ENCODE measurements at regions not wholly inside any gene's neighbourhood (a gene's known extent, or its start where the extent isn't known, plus 50 kb on each side); places are given as distances from the start of the nearest gene placed in this dataset.

DNA sequence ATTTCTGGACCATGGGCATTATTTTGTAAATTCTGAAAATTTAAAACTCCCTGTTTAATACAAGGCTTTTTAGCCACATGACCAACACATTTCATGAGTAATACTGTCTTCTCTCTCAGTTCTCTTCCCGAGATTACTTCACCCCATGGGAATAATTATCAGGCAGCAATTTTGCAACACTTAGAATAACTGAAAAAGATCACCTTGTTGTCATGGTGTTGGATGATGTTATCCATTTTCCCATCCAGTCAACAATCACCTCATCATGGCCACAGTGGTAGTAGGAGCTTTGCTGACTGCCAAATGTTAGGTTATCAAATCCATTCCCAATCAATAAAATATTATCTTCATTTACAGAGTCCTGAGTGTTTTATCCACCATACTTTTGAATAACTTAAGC lies 354.9 kb upstream of the ISL1 start:
- SMC1A ChIA-PET (ENCODE audit: uncharacterized antibody, unreplicated experiment) = no interaction called here
- Histone ChIP-seq H3K36me3 (ENCODE audit: control insufficient read depth in 2 of 2, insufficient read depth in 2 of 2, low read length in 1 of 2) (no peaks in the 10 kb centered on the region), H3K27me3 (replicated peaks in 1 of 2; ENCODE audit: control insufficient read depth in 2 of 2, insufficient read depth in 2 of 2, low read length in 1 of 2) (no peaks in the 10 kb centered on the region), H3K4me3 (no peak overlapping the region), H3K9me3 (replicated peaks; ENCODE audit: control insufficient read depth, insufficient read depth, low read length) (no peaks in the 10 kb centered on the region), H3K79me2 (ENCODE audit: control insufficient read depth, insufficient read depth, low read length) (no peaks in the 10 kb centered on the region), H3K4me1 (ENCODE audit: control insufficient read depth, insufficient read depth, low read length) (no peaks in the 10 kb centered on the region), H3K27ac (ENCODE audit: control insufficient read depth, insufficient read depth) (no peak overlapping the region), H3K4me2 (ENCODE audit: control insufficient read depth, insufficient read depth) (no peak overlapping the region), H4K20me1 (ENCODE audit: control insufficient read depth, insufficient read depth) (no peaks in the 10 kb centered on the region), H2AFZ (ENCODE audit: control insufficient read depth, low read depth, low read length) (no peak overlapping the region), H3K9ac (ENCODE audit: control insufficient read depth, insufficient read depth, low read length) (no peak overlapping the region)
- DNase-seq (ENCODE audit: low read depth, low spot score) (no peak), ATAC-seq (no peak), FAIRE-seq (no peak)
- CTCF ChIA-PET = no interaction called here
- intact Hi-C loops (cut with micrococcal nuclease; ENCODE audit: unreplicated experiment) = no loop called here
- RAD21 ChIA-PET (ENCODE audit: unreplicated experiment) = no interaction called here
- POLR2A ChIA-PET = no interaction called here
- BruUV-seq (replicated peaks) = no TSS peak
- WGBS (ENCODE audit: insufficient coverage, insufficient replicate concordance, low lambda C conversion rate, missing lambda C conversion rate) = 0% methylated on average over 1 of the region's 1 CpG
- in situ Hi-C loops (cut with MboI) = no loop called here
- TF ChIP-seq ETV6 (conservative IDR thresholded peaks at IDR 0.05 in 1 of 2, IDR thresholded peaks at IDR 0.05 in 1 of 2; ENCODE audit: borderline replicate concordance in 1 of 2, low read depth in 1 of 2) = no peak
- TF ChIP-seq MEF2B (IDR thresholded peaks at IDR 0.05; ENCODE audit: partially characterized antibody, poor library complexity, severe bottlenecking) = no peak
- TF ChIP-seq ESRRA (IDR thresholded peaks at IDR 0.05; ENCODE audit: low read length) = no peak
- TF ChIP-seq CREB1 (IDR thresholded peaks at IDR 0.05; ENCODE audit: low read depth) = no peak
- TF ChIP-seq, protein P1, sequence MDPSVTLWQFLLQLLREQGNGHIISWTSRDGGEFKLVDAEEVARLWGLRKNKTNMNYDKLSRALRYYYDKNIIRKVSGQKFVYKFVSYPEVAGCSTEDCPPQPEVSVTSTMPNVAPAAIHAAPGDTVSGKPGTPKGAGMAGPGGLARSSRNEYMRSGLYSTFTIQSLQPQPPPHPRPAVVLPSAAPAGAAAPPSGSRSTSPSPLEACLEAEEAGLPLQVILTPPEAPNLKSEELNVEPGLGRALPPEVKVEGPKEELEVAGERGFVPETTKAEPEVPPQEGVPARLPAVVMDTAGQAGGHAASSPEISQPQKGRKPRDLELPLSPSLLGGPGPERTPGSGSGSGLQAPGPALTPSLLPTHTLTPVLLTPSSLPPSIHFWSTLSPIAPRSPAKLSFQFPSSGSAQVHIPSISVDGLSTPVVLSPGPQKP (IDR thresholded peaks at IDR 0.05; ENCODE audit: low read depth, low read length) = no peak
- no peak for TF ChIP-seq POU2F2 (IDR thresholded peaks at IDR 0.05; ENCODE audit: borderline replicate concordance, low read depth, low read length)
- TF ChIP-seq, protein P2, sequence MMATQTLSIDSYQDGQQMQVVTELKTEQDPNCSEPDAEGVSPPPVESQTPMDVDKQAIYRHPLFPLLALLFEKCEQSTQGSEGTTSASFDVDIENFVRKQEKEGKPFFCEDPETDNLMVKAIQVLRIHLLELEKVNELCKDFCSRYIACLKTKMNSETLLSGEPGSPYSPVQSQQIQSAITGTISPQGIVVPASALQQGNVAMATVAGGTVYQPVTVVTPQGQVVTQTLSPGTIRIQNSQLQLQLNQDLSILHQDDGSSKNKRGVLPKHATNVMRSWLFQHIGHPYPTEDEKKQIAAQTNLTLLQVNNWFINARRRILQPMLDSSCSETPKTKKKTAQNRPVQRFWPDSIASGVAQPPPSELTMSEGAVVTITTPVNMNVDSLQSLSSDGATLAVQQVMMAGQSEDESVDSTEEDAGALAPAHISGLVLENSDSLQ (IDR thresholded peaks at IDR 0.05) = no peak
- TF ChIP-seq, protein P3, sequence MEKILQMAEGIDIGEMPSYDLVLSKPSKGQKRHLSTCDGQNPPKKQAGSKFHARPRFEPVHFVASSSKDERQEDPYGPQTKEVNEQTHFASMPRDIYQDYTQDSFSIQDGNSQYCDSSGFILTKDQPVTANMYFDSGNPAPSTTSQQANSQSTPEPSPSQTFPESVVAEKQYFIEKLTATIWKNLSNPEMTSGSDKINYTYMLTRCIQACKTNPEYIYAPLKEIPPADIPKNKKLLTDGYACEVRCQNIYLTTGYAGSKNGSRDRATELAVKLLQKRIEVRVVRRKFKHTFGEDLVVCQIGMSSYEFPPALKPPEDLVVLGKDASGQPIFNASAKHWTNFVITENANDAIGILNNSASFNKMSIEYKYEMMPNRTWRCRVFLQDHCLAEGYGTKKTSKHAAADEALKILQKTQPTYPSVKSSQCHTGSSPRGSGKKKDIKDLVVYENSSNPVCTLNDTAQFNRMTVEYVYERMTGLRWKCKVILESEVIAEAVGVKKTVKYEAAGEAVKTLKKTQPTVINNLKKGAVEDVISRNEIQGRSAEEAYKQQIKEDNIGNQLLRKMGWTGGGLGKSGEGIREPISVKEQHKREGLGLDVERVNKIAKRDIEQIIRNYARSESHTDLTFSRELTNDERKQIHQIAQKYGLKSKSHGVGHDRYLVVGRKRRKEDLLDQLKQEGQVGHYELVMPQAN (conservative IDR thresholded peaks at IDR 0.05) = no peak
- TF ChIP-seq, protein P4, sequence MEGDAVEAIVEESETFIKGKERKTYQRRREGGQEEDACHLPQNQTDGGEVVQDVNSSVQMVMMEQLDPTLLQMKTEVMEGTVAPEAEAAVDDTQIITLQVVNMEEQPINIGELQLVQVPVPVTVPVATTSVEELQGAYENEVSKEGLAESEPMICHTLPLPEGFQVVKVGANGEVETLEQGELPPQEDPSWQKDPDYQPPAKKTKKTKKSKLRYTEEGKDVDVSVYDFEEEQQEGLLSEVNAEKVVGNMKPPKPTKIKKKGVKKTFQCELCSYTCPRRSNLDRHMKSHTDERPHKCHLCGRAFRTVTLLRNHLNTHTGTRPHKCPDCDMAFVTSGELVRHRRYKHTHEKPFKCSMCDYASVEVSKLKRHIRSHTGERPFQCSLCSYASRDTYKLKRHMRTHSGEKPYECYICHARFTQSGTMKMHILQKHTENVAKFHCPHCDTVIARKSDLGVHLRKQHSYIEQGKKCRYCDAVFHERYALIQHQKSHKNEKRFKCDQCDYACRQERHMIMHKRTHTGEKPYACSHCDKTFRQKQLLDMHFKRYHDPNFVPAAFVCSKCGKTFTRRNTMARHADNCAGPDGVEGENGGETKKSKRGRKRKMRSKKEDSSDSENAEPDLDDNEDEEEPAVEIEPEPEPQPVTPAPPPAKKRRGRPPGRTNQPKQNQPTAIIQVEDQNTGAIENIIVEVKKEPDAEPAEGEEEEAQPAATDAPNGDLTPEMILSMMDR (IDR thresholded peaks at IDR 0.05 in 2 of 3, conservative IDR thresholded peaks at IDR 0.05 in 1 of 3; ENCODE audit: control insufficient read depth in 2 of 3, extremely low read depth in 1 of 3, insufficient read depth in 1 of 3, low read depth in 3 of 3, low read length in 3 of 3) = no peak
- TF ChIP-seq RELA (IDR thresholded peaks at IDR 0.05; ENCODE audit: borderline replicate concordance, partially characterized antibody) = no peak
- TF ChIP-seq, protein P5, sequence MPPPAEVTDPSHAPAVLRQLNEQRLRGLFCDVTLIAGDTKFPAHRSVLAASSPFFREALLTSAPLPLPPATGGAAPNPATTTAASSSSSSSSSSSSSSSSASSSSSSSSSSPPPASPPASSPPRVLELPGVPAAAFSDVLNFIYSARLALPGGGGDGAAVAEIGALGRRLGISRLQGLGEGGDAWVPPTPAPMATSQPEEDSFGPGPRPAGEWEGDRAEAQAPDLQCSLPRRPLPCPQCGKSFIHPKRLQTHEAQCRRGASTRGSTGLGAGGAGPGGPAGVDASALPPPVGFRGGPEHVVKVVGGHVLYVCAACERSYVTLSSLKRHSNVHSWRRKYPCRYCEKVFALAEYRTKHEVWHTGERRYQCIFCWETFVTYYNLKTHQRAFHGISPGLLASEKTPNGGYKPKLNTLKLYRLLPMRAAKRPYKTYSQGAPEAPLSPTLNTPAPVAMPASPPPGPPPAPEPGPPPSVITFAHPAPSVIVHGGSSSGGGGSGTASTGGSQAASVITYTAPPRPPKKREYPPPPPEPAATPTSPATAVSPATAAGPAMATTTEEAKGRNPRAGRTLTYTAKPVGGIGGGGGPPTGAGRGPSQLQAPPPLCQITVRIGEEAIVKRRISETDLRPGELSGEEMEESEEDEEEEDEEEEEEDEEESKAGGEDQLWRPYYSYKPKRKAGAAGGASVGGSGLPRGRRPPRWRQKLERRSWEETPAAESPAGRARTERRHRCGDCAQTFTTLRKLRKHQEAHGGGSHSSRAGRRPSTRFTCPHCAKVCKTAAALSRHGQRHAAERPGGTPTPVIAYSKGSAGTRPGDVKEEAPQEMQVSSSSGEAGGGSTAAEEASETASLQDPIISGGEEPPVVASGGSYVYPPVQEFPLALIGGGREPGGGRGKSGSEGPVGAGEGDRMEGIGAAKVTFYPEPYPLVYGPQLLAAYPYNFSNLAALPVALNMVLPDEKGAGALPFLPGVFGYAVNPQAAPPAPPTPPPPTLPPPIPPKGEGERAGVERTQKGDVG (CRISPR knock-in tag; IDR thresholded peaks at IDR 0.05) = no peak

Measured in GM12878 (cell line).